Ishikawa (cell line): ENCODE measurements at regions not wholly inside any gene's neighbourhood (a gene's known extent, or its start where the extent isn't known, plus 50 kb on each side); places are given as distances from the start of the nearest gene placed in this dataset.

Source experiments
- CEBPB ChIP-seq: IDR thresholded peaks from 2 replicates; pipeline ENCODE4 v1.6.1; 2012
- CREB1 ChIP-seq: IDR thresholded peaks from 2 replicates; pipeline ENCODE4 v1.6.1; 2012; ENCODE audit warnings: low read depth
- EGR1 ChIP-seq: IDR thresholded peaks from 2 replicates; pipeline ENCODE4 v1.6.1; 2012
- EP300 ChIP-seq: IDR thresholded peaks from 2 replicates; pipeline ENCODE4 v1.6.1; 2012; ENCODE audit warnings: borderline replicate concordance
- FOXM1 ChIP-seq: IDR thresholded peaks from 2 replicates; pipeline ENCODE4 v1.6.1; 2012; ENCODE audit warnings: low read depth, borderline replicate concordance
- MAX ChIP-seq: IDR thresholded peaks from 2 replicates; pipeline ENCODE4 v1.6.1; 2012
- NFIC ChIP-seq: IDR thresholded peaks from 2 replicates; pipeline ENCODE4 v1.6.1; 2012
- RAD21 ChIP-seq: IDR thresholded peaks from 2 replicates; pipeline ENCODE4 v1.6.1; 2012; ENCODE audit warnings: low read depth
- REST ChIP-seq: IDR thresholded peaks from 2 replicates; pipeline ENCODE4 v1.6.1; 2012; ENCODE audit warnings: low read depth, mild to moderate bottlenecking
- TAF1 ChIP-seq: IDR thresholded peaks from 2 replicates; pipeline ENCODE4 v1.6.1; 2012; ENCODE audit warnings: low read depth, mild to moderate bottlenecking
- TCF12 ChIP-seq: IDR thresholded peaks from 2 replicates; pipeline ENCODE4 v1.6.1; 2012; ENCODE audit warnings: low read depth
- TEAD4 ChIP-seq: IDR thresholded peaks from 2 replicates; pipeline ENCODE4 v1.6.1; 2012
- USF1 ChIP-seq: IDR thresholded peaks from 2 replicates; pipeline ENCODE4 v1.6.1; 2012
- YY1 ChIP-seq: IDR thresholded peaks from 2 replicates; pipeline ENCODE4 v1.6.1; 2012; ENCODE audit warnings: low read depth
- ZBTB7A ChIP-seq: IDR thresholded peaks from 2 replicates; pipeline ENCODE4 v1.6.1; 2012; ENCODE audit warnings: low read depth

GRCh38 chr1:94634977-94635416 lies 93.4 kb upstream of the F3 start:
- TF ChIP-seq REST (no peak), EP300 (no peak), NFIC (no peak), MAX (no peak), EGR1 (no peak), TCF12 (no peak)

- TF ChIP-seq MAX (no peak), EP300 (no peak), NFIC (no peak), FOXM1 (no peak), USF1 (no peak), TEAD4 (no peak), TCF12 (no peak), YY1 (no peak), CREB1 (no peak), CEBPB (no peak), REST (no peak), TAF1 (no peak), EGR1 (no peak), RAD21 (no peak)
Observed at GRCh38 chr1:94633051-94633450, 91.5 kb upstream of the F3 start.

- TF ChIP-seq ZBTB7A (no peak), NFIC (no peak), EP300 (no peak), FOXM1 (no peak), REST (no peak), TCF12 (no peak), MAX (no peak), USF1 (no peak), YY1 (no peak), TAF1 (no peak), EGR1 (no peak), RAD21 (no peak), CREB1 (no peak), TEAD4 (no peak)
Observed at GRCh38 chr1:94629259-94630181, 88.0 kb upstream of the F3 start.

GRCh38 chr1:94628499-94628843 lies 86.9 kb upstream of the F3 start:
- no peak for TF ChIP-seq CREB1
- no peak for TF ChIP-seq TEAD4
- no peak for TF ChIP-seq FOXM1
- no peak for TF ChIP-seq MAX
- TF ChIP-seq ZBTB7A = no peak
- TF ChIP-seq USF1 = no peak
- TF ChIP-seq EGR1 = no peak
- TF ChIP-seq YY1 = no peak
